PFSK-1 (cell line): ENCODE measurements at regions not wholly inside any gene's neighbourhood (a gene's known extent, or its start where the extent isn't known, plus 50 kb on each side); places are given as distances from the start of the nearest gene placed in this dataset.

ENCODE experiments used
- TAF1 ChIP-seq: IDR thresholded peaks from 2 replicates; pipeline ENCODE4 v1.6.1; 2012; ENCODE audit warnings: low read length, control low read depth, borderline replicate concordance; ENCODE audit not compliant: insufficient read depth
- TF ChIP-seq, protein P1 (sequence below), 2 experiments: IDR thresholded peaks; 2 replicates each; pipeline versions ENCODE4 v1.6.1 to v1.8.0; 2011 to 2012; ENCODE audit warnings: low read depth in 2 of 2, low read length in 2 of 2, control low read depth in 1 of 2, inconsistent platforms in 1 of 2, mild to moderate bottlenecking in 1 of 2, moderate library complexity in 1 of 2; ENCODE audit not compliant: insufficient read depth in 1 of 2

DNA sequence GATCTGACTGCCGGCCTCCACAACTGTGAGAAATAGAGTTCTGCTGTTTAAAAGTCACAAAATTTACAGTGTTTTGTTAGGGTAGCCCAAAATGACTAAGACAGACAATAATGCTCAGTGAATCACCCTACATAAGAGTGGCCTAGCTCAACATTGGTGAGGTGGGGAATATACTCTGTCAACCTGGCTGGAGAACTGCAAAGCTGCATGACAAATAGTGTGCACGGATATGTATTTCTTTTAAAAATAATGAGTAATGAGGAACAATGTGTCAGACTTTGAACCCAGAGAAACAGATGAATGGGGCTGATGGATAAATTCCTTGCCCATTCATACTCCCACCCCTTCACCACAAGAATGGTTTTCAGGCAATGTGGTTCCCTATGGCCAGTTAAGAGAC, 372.4 kb downstream of the SUCLA2 start:
- TF ChIP-seq TAF1: no peak
- TF ChIP-seq, protein P1, sequence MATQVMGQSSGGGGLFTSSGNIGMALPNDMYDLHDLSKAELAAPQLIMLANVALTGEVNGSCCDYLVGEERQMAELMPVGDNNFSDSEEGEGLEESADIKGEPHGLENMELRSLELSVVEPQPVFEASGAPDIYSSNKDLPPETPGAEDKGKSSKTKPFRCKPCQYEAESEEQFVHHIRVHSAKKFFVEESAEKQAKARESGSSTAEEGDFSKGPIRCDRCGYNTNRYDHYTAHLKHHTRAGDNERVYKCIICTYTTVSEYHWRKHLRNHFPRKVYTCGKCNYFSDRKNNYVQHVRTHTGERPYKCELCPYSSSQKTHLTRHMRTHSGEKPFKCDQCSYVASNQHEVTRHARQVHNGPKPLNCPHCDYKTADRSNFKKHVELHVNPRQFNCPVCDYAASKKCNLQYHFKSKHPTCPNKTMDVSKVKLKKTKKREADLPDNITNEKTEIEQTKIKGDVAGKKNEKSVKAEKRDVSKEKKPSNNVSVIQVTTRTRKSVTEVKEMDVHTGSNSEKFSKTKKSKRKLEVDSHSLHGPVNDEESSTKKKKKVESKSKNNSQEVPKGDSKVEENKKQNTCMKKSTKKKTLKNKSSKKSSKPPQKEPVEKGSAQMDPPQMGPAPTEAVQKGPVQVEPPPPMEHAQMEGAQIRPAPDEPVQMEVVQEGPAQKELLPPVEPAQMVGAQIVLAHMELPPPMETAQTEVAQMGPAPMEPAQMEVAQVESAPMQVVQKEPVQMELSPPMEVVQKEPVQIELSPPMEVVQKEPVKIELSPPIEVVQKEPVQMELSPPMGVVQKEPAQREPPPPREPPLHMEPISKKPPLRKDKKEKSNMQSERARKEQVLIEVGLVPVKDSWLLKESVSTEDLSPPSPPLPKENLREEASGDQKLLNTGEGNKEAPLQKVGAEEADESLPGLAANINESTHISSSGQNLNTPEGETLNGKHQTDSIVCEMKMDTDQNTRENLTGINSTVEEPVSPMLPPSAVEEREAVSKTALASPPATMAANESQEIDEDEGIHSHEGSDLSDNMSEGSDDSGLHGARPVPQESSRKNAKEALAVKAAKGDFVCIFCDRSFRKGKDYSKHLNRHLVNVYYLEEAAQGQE (IDR thresholded peaks at IDR 0.05; ENCODE audit: insufficient read depth in 1 of 2, low read depth in 2 of 2, low read length in 2 of 2): no peak
